Fibroblast of lung (primary cell): ENCODE measurements at regions not wholly inside any gene's neighbourhood (a gene's known extent, or its start where the extent isn't known, plus 50 kb on each side); places are given as distances from the start of the nearest gene placed in this dataset.

ENCODE experiments used
- CTCF ChIP-seq, 2 donors: IDR thresholded peaks in 1 of 2; conservative IDR thresholded peaks in 1 of 2; 1 replicate in 1 of 2; 2 replicates in 1 of 2; pipeline ENCODE4 v1.5.1; 2011 to 2012; ENCODE audit warnings: low read length in 2 of 2, control low read depth in 1 of 2, inconsistent platforms in 1 of 2, low read depth in 1 of 2, mild to moderate bottlenecking in 1 of 2
- EZH2 ChIP-seq: IDR thresholded peaks from 2 replicates; pipeline ENCODE4 v1.5.1; 2012; ENCODE audit warnings: low read length, control low read depth, mild to moderate bottlenecking; ENCODE audit errors: missing control alignments

DNA sequence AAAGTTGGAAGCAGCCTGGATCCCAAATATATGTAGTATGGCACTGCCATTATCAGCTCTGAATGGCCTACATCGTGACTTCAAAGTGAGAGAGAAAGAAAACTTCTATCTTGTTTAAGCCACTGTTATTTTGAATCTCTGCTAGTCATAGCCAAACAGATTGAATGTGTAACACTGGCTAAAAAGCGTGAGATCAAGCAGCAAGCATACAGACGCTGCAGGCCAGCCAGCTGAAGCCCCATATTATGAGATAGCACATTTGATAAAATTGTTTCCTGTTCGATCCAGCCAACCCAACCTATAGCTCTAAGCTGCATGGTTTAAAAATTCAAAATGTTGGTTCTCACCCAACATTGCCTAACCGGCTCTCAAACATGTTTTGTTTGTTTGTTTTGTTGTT, 95.0 kb downstream of the DUSP6 start:
- TF ChIP-seq CTCF (conservative IDR thresholded peaks at IDR 0.05 in 1 of 2, IDR thresholded peaks at IDR 0.05 in 1 of 2; ENCODE audit: low read depth in 1 of 2, low read length in 2 of 2) = no peak
- TF ChIP-seq EZH2 = no peak
